LHCN-M2 (cell line): ENCODE measurements at regions not wholly inside any gene's neighbourhood (a gene's known extent, or its start where the extent isn't known, plus 50 kb on each side); places are given as distances from the start of the nearest gene placed in this dataset.
"Not testable (repeated sequence)": the region's sequence is repeated elsewhere in the genome, so short reads cannot be mapped to it uniquely, and the experiment has no call there.

Experiments used
- DNase-seq: peaks from one replicate; pipeline ENCODE4 v3.0.0-alpha.2; 2012; ENCODE audit warnings: low read depth

GRCh38 chr6:44037847-44038542 lies 89.3 kb downstream of the MRPL14 start:
- DNase-seq: no peak

DNA sequence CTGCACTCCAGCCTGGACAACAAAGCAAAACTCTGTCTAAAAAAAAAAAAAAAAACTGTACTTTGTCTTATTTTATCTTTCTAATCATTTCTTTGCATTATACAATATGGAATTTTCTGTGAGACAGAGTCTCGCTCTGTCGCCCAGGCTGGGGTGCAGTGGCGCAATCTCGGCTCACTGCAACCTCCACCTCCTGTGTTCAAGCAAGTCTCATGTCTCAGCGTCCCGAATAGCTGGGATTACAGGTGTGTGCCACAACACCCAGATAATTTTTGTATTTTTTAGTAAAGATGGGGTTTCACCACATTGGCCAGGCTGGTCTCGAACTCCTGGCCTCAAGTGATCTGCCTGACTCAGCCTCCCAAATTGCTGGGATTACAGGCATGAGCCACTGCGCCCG lies 90.0 kb downstream of the MRPL14 start:
- DNase-seq: not testable (repeated sequence)

DNA sequence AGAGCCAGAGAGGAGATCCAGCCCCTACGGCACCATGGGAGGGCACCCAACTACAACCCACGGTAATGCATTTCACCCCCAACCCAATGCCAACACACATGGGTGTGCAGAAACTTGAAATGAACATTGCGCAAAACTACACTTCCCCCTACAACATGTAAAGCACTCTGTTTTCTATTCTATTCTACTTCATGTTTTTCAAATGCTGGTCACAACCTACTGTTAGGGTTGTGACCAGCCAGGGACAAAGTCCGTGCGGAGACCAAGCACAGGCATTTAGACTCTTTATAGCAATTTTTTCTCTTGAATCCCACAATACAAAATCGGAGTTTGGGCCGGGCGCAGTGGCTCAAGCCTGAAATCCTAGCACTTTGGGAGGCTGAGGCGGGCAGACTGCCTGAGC lies 90.6 kb downstream of the MRPL14 start:
- no peak for DNase-seq

DNA sequence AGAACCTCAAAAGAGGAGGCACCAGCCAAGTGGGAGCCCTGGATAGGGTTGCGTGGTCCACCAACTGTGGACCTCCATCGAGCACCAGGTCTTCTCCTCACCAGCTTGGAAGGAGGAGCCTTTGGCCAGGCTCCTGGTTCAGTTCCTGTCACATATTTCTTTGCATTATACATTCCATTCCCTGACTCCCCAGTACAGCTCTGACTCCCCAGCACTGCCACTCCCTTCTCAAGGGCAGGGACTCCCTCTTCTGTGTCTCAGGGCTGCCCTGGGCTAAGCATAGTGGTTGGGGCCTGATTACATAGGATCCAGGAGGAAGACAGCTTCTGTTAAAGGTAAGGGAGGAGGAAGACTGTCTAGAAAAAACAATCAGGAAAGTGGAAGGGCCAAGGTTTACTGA lies 91.1 kb downstream of the MRPL14 start:
- DNase-seq: peak; percentile 43

- peak; percentile 60 for DNase-seq
Measured at GRCh38 chr6:44035621-44036020, 91.6 kb downstream of the MRPL14 start.

GRCh38 chr6:44034931-44035345 lies 92.3 kb downstream of the MRPL14 start:
- peak; percentile 50 for DNase-seq

- peak; percentile 96 for DNase-seq
Measured at GRCh38 chr6:44034391-44034861, 92.8 kb downstream of the MRPL14 start.

DNA sequence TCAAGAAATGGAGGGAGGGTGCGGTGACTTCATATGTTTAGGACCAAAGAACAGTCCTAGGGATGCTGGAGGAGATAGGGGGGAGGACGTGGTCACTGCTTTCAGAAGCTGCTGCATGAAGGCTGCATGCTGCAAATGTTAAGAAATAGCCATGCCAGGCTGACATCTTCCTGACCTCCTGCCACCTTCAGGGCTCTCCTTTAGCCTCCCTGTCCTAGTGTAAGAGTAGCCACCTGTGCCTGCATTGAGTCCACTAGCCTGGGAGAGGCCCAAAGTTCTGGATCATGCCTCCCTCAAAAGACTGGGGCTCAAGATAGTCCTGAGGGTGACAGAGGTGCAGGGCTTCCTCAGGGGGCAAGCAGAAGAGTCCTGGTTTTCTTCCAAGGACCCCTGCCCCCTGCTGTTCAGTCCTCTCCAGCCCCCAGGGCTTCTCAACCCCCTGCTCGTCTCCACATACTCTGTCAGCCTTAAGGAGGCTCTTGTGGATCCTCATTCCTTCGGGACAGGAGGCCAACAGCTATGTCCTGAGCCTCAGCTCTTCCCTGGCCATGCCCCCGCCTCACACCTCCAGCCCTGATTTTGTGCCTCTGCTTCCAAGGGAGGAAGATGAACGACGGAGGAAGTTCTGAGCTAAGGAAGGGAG lies 96.3 kb downstream of the MRPL14 start:
- no peak for DNase-seq

- no peak for DNase-seq
Measured at GRCh38 chr6:44029444-44030185, 97.6 kb downstream of the MRPL14 start.

- peak; percentile 73 for DNase-seq
Measured at GRCh38 chr6:44028789-44029310, 98.4 kb downstream of the MRPL14 start.

- DNase-seq: no peak
Measured at GRCh38 chr6:44025226-44025625, 102.0 kb downstream of the MRPL14 start.

DNA sequence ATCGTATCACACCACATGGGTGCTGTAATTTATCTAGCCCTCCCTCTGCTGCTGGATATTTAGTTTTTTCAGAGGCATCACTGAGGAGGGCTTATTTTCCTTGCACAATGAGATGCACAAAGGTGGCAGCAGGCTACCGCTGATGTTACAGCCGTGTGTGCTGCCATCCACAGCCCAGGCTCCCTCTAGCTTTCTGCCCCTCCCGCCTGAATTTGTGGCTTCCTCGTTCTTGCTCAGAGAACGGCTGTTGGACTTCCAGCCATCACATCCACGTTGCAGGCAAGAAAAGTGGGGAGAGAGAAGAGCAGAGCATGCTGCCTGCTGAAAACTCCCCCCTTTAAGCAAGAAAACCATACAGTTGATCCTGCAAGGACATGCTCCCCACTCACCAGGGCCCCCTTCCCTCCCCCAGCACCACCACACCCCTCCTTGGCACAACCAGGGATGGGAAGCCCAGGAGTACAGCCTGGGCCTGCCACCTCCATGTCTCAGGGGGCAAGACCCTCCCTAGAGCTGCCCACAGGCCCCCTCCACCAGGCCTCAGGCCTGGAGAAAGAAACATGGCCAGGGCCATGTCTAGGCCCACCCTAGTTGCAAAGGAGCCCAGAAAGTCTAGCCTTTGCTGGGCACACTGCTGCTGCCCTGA lies 102.6 kb downstream of the MRPL14 start:
- no peak for DNase-seq

DNA sequence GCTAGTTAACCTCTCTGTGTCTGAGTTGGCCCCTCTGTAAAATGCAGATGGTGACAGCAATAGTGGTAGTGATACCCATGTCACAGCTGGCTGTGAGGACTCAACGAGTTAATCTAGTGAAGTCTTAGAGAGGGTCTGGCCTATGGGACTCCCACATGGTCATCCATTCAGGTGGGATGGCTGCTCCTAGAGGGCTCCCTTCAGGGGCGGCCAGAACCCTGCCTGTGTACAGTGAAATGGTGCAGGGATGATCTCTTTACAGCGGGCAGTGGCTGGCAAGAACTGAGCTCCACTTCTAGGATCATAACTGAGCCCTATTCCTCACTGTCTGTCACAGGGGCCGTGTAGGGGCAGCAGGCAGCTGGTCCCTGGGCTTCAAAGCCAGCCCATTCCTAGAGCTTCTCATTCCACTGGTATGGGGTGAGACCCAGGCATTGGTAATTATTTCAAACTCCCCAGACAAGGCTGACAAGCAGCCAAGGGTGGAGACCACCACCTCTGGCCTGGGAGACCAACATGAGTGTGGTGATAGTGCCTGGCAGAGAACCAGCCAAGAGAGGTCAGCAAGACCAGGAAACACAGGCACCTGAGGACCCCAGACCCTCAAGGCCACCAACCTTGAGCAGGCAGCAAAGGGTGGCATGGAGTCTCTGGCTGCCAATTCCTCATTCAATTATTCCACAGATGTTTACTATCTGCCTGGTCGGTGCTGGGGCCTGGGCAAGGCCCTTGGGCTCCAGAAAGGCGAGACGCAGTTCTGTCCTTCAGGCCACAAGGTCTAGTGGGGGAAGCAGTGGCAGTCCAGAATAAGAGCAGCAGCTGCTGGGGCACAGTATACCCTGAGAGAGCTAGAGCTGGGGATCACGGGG lies 103.4 kb downstream of the MRPL14 start:
- no peak for DNase-seq

GRCh38 chr6:44022671-44023352 lies 104.4 kb downstream of the MRPL14 start:
- no peak for DNase-seq

DNA sequence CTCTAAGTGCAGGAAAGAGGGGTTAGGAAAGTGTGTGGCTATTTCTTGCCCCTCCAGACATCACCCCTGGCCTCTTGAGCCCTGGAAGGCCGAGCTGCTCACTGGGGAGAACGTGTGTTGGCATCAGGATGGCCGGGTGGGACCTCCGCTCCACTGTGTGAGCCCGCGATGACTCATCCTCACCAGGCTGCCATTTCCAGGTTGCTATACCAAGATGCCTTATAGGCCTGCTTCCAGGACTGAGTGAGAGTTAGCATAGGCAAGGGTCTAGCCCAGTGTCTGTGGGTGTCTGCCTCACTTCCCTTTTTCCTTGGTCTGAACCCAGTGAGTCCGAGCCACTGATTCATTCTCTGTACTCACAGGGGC lies 105.0 kb downstream of the MRPL14 start:
- peak; percentile 63 for DNase-seq

DNA sequence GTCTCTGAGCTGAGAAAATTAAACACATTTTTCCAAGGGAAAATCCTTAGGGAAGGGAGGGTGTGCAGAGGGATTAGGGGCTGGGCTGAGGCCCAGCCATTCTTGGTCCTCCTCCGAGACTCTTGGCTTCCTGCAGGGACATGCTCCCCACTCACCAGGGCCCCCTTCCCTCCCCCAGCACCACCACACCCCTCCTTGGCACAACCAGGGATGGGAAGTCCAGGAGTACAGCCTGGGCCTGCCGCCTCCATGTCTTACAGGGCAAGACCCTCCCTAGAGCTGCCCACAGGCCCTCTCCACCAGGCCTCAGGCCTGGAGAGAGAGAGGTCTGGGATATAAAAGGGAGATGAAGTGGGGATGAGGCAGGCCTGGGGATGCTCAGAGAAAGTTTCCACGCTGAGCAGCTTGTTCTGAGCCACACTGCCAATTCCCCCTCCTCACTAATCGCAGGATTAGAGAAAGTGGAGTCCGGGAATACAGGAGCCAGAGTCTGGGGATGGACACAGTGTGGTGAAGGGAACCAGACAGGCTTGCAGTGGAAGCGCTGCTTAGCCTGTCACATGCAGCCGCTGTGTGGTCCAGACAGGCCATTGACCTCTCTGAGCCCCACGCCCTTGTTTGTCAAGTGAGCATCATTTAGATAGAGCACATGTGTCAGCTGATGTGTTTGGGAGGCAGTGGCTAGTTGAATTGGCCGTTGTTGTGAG lies 105.5 kb downstream of the MRPL14 start:
- DNase-seq: no peak

DNA sequence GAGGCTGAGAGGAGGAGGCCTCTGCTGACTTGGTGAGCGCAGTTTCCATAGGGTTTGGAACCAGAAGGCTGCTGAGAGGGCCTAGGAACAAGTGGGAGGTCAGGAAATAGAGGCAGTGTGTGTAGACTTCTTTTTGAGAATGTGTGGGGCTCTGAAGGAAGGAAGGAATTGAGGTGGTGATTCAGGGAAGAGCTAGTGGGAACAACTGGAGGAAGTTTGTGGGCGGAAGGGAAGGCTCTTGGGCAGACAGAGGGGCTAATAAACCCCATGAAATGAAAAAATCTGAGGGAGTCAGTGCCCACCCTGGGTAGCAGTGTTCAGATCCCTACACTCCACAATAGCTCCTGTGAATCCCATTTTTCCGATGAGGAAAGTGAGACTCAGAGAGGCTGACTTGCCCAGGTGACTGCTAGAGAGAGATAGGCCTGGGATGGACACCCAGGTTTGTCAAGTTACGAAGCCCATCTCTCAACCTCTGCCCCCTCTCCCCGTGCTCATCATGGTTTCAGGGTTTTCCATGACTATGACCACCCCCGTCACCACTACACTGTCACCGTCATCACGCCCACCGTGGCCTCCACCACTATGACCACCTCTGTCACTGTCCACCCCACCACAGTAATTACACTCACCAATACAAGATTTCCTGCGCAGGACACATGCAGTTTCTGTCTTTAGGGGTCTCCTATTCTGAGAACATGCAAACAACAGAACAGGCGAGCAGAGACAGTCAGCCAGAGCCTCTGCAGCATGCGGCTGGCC lies 106.4 kb downstream of the MRPL14 start:
- no peak for DNase-seq

DNA sequence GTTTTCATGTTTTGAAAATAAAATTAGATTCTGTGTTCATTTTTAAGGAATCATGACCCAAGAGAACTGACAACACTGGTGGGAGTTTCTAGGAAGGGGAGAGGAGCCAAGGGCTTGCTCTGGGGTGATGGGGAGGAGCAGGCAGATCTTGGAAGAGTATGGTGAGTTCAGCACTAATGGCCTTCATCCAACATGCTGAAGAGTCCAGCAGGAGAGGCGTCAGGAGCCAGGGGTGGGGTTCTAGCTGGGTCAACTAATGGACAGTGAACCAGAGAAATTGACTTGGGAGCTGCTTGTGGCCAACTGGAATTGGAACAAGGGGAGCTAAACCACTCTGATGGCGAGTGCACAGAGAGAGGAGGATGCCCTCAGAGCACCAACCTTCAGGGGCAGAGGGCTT lies 107.1 kb downstream of the MRPL14 start:
- DNase-seq: no peak

GRCh38 chr6:44017307-44017706 lies 109.9 kb downstream of the MRPL14 start:
- DNase-seq: not testable (repeated sequence)
